Mononuclear cell (primary cell): ENCODE measurements at regions not wholly inside any gene's neighbourhood (a gene's known extent, or its start where the extent isn't known, plus 50 kb on each side); places are given as distances from the start of the nearest gene placed in this dataset.
"Not testable (repeated sequence)": the region's sequence is repeated elsewhere in the genome, so short reads cannot be mapped to it uniquely, and the experiment has no call there.

ENCODE experiments used
- H3K27me3 ChIP-seq: 2 replicates; pipeline ENCODE4 v1.6.0; 2011; ENCODE audit warnings: low read length, control low read depth; ENCODE audit not compliant: insufficient read depth
- H3K4me1 ChIP-seq: 2 replicates; pipeline ENCODE4 v1.5.1; 2011; ENCODE audit warnings: mild to moderate bottlenecking, low read length, control low read depth; ENCODE audit not compliant: insufficient read depth
- H3K4me3 ChIP-seq: 2 replicates; pipeline ENCODE4 v1.5.1; 2011; ENCODE audit warnings: mild to moderate bottlenecking, low read length, moderate library complexity
- H3K9me3 ChIP-seq: 2 replicates; pipeline ENCODE4 v1.5.1; 2011; ENCODE audit warnings: low read depth, mild to moderate bottlenecking, control low read depth, low read length

DNA sequence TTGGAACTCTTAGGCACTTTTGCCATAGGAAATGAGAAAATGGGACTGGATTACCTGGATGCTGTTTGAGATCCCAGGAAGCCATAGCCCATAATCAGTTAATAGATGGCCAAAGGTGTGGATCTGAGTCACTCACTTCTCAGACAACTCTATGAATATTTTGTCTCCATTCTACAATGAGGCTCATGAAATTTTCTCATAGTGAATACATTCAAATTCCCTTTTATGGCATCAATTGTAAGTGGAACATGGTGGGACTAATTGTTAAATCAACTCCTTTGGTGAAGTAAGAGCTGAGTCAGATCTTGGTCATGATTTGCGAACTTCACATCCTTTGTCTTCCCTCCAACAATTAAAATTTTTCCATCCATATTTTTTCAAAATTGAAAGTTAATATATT, 222.1 kb downstream of the ARL4A start:
- H3K4me3 ChIP-seq, result no peak overlapping the region
- no peaks in the 10 kb centered on the region for H3K4me1 ChIP-seq
- H3K27me3 ChIP-seq, result no peaks in the 10 kb centered on the region
- no peaks in the 10 kb centered on the region for H3K9me3 ChIP-seq

DNA sequence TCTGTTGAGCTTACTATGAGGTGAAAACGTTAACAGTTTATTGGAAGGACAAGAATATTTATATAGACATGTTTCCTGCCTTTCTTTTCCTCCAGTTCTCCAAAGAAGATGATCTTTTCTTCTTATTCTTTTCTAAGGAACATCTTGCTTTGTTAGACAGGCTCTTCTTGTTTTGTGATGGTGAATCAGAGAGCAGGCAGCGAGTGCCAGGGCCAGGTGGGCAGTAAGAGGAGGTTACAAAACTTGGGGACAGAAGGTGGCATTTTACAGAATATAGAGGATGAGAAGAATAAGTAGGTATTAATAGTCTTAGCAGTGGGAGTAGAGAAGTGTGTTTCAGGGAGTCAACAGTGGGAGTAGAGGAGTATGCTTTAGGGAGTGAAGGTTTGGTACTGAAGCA, 223.6 kb downstream of the ARL4A start:
- H3K4me3 ChIP-seq, result no peak overlapping the region
- no peaks in the 10 kb centered on the region for H3K4me1 ChIP-seq
- H3K27me3 ChIP-seq, result no peaks in the 10 kb centered on the region
- H3K9me3 ChIP-seq, result no peaks in the 10 kb centered on the region

DNA sequence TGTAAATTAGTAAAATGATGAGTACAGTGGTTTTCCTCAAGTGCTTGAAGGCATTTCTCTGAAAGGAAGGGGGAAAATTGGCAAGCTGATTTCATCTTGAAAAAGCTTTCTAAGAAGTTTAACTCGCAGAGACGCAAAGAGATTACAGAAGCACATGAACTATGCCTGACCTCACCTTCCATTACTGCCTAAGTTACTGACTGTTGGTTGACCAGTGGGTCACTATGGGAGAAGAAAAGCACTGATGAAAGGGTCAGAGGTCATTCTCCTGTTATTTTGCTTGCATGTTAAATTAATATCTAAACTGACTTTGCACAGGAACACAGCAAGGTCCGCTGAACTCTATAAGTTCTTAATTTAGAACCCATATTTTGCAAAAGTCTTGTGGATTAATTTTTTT, 225.6 kb downstream of the ARL4A start:
- Histone ChIP-seq H3K4me1 (no peaks in the 10 kb centered on the region), H3K27me3 (no peaks in the 10 kb centered on the region), H3K9me3 (no peaks in the 10 kb centered on the region), H3K4me3 (no peak overlapping the region)

DNA sequence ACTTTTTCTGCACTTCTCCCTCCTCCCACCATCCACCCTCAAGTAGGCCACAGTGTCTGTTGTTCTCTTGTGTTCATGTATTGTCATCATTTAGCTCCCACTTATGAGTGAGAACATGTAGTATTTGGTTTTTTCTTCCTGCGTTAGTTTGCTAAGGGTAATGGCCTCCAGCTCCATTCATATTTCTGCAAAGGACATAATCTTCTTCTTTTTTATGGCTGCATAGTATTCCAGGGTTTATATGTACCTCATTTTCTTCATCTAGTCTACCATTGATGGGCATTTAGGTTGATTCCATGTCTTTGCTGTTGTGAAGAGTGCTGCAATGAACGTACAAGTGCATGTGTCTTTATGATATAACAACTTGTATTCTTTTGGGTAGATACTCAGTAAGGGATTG, 230.4 kb downstream of the ARL4A start:
- no peaks in the 10 kb centered on the region for H3K9me3 ChIP-seq
- H3K4me1 ChIP-seq, result no peaks in the 10 kb centered on the region
- H3K4me3 ChIP-seq, result no peak overlapping the region

DNA sequence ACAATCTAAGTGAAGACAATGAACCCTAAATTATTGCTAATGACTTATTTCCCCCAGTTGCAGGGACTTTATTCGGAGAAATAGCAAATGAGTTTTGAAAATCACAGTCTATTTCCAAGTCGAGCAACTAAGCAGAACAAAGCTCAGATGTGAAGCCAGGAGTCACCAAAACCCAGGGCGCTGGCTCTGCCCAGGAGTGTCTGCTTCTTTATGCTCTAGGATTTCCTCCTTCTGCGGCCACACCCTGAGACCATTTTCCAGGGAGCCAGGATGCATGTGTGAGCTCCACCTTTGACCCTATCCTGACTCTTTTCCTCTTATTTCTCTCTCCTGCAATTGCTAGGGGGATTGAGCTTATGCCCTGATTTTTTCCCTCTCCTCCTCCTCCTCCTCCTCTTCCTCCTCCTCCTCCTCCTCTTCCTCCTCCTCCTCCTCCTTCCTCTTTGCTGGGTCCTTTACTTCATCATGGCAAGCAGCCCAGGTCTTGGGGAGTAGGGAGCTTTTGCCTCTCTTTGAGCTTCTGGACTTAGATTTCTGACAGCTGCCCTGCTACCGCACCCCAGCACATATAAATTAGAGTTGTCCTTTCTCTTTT, 234.4 kb downstream of the ARL4A start:
- H3K4me3 ChIP-seq, result no peak overlapping the region
- no peaks in the 10 kb centered on the region for H3K4me1 ChIP-seq
- no peaks in the 10 kb centered on the region for H3K9me3 ChIP-seq
- no peaks in the 10 kb centered on the region for H3K27me3 ChIP-seq

More for the DNA sequence above, 230.4 kb downstream of the ARL4A start:
- no peaks in the 10 kb centered on the region for H3K27me3 ChIP-seq

DNA sequence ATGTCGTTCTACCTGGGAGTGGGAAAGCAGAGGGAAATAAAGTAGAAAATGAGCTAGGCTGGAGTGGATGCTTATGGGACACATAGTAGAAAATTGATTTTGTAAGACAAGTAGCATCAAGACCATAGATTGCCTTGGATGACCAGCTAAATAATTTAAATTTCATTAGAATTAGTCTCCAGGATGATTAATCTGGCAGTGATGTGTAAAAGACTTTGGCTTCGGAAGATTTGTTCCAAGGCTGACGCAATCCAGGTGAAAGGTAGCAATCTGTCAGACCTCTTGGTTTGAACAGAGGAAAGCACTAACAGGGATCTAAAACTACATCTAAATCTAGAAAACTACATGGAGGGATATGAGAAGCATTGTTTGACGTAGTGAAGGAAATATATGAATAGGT, 236.5 kb downstream of the ARL4A start:
- Histone ChIP-seq H3K9me3 (no peaks in the 10 kb centered on the region), H3K4me1 (no peaks in the 10 kb centered on the region), H3K27me3 (no peaks in the 10 kb centered on the region), H3K4me3 (no peak overlapping the region)

DNA sequence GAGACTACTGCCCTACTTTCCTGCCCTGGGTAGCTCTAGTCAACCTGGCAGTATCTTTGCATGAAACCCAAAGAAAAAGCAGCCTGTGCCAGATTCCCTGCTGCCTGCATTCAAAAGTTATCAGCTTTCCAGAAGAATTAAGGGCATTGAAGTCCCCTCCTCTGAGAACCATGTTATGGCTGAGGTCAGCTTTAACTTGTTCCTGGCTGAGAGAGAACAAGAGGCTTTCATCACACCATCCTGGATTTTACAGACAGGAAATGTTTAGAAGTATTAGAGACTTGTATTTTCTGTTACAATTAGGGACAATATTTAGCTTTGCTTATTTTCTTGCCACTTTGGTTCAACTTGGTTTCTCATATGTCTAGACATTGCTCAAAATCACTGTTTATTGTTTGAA, 238.8 kb downstream of the ARL4A start:
- Histone ChIP-seq H3K27me3 (no peaks in the 10 kb centered on the region), H3K4me1 (no peaks in the 10 kb centered on the region), H3K4me3 (no peak overlapping the region), H3K9me3 (no peaks in the 10 kb centered on the region)

DNA sequence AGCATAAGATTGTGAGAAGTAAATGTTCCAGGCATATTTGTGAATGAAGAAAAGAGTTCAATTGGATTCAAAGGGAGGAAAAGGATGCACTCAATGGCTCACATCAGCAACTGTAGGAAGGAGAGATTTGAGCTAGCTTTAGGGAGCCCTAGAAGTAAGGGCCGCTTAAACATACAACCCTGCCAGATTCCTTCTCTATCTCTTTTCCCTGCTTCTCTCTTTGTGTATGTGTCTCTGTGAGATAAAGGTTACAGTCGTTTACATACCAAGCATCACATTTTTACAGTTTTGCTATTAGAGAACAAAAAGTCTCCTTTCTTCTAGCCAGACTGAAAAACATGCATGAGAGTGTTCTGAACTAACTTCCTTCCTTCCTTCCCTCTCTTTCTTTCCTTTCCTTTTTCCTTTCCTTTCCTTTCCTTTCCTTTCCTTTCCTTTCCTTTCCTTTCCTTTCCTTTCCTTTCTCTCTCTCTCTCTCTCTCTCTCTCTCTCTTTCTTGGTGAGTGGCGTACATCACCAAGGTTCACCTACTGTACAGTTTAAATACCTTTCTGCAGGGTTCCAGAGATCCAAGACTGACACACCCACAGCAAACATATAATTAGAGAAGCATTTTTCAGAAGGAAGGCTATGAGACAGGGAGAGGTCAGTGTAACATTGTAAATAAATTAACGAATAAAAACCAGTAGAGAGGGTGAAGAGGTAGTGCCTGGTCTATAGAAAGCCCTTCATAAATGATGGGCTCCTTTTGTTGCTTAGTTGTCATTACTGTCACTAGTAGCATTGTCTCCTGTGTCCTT, 240.4 kb downstream of the ARL4A start:
- H3K27me3 ChIP-seq, result no peaks in the 10 kb centered on the region
- H3K4me3 ChIP-seq, result no peak overlapping the region
- H3K9me3 ChIP-seq, result no peaks in the 10 kb centered on the region
- no peaks in the 10 kb centered on the region for H3K4me1 ChIP-seq

DNA sequence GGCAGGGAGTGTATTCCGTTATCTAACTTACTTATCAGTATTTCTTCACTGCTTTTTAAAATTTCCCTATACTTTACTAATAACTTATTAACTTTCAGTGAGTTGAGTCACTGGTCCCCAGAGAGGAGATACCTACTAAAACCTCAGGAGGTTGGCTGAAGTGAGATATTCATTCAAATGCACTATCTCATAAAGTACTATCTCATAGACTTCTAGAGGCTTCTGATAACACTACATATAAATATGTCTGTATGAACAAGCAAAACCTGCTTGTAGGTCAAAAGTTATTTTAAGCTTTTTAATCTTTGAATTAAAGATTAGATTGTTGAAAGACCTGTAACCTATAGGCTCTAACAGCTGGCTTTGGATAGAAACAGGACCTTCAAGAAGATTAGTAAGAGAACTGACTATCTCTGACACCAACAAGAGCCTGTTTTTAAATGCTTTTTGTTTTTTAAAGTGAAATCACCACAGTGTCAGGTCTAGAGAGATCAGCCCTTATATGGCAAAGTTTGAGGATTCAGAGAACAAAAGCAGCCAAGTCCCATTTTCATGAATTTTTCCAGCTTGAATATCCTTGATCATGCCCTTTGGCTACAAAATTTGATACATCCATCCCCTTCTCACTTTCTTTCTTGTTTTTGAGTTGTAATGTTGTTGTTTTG, 242.2 kb downstream of the ARL4A start:
- peaks cover 6% of the 10 kb centered on the region for H3K9me3 ChIP-seq
- H3K27me3 ChIP-seq, result no peaks in the 10 kb centered on the region
- H3K4me3 ChIP-seq, result no peak overlapping the region
- no peaks in the 10 kb centered on the region for H3K4me1 ChIP-seq

DNA sequence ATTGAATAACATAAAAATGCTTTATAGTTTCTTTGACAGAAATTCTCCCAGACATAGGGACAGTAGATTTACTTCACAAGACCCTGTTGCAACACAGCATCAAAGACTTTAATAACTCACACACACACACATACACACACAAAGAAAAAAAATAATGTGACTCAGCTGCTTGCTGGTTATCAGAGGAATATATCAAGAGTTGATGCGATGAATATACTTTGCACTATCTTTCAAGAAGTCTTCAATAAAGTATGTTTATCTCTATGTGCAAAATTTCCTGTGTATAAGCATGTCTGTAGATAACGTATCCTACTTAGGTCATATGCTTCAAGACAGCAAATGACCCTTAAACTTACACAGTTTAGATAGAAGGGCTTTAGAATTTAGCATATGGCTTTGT, 243.1 kb downstream of the ARL4A start:
- Histone ChIP-seq H3K4me3 (no peak overlapping the region), H3K4me1 (no peaks in the 10 kb centered on the region), H3K9me3 (peaks cover 8% of the 10 kb centered on the region), H3K27me3 (no peaks in the 10 kb centered on the region)

DNA sequence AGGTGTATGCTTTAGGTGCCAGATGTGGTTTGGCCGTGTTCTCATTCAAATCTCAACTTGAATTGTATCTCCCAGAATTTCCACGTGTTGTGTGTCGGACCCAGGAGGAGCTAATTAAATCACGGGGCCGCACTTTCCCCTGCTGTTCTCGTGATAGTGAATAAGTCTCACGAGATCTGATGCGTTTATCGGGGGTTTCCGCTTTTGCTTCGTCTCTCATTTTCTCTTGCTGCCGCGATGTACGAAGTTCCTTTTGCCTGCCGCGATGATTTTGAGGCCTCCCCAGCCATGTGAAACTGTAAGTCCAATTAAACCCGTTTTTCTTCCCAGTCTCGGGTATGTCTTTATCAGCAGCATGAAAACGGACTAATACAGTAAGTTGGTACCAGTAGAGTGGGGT, 244.0 kb downstream of the ARL4A start:
- not testable (repeated sequence) for H3K9me3 ChIP-seq, H3K27me3 ChIP-seq, H3K4me1 ChIP-seq, H3K4me3 ChIP-seq

DNA sequence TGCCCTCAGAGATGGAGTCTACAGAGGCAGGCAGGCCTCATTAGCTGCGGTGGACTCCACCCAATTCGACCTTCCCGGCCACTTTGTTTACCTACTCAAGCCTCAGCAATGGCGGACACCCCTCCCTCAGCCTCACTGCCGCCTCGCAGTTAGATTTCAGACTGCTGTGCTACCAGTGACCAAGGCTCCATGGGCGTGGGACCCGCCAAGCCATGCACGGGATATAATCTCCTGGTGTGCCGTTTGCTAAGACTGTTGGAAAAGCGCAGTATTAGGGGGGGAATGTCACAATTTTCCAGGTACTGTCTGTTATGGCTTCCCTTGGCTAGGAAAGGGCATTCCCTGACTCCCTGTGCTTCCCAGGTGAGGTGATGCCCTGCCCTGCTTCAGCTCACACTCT, 252.3 kb downstream of the ARL4A start:
- Histone ChIP-seq H3K9me3 (peaks cover under 1% of the 10 kb centered on the region), H3K27me3 (no peaks in the 10 kb centered on the region), H3K4me3 (no peak overlapping the region), H3K4me1 (no peaks in the 10 kb centered on the region)

DNA sequence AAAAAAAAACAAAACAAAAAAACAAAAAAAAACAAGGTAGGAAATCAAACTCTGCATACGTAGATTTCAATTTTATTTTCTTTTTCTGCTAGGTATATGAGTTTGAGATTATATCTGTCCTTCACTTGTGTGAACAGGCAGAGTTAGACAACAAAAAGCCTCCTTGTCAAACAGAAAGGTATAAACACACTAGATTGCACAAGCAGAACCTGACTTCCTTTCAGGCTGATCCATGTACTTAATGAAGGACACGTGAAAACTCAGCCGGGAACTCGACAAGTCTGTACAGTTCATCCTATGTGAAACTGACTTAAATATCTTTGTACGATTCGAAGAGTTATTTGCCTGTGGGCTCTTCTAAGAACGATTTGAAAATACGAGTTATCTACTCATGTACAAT, 254.1 kb downstream of the ARL4A start:
- Histone ChIP-seq H3K4me3 (no peak overlapping the region), H3K9me3 (no peaks in the 10 kb centered on the region), H3K27me3 (no peaks in the 10 kb centered on the region), H3K4me1 (no peaks in the 10 kb centered on the region)

DNA sequence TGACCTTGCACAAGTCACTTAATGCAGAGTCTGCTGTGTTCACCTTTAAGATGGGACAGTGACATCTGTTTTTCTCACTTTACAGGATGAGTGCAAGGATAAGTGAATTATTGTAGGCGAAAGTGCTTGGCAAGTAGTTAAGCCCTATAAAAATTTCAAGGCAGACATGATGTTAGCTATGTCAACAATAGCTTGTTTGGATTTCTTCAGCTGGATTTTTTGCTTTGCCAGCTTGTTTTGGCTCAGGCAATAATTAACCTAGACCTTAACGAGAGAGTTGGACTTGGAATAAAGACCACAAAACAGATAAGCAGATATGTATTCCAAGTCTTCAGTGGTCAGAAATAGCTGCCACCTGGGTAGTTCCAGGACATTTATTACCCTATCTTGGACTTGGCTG, 255.2 kb downstream of the ARL4A start:
- Histone ChIP-seq H3K4me1 (no peaks in the 10 kb centered on the region), H3K4me3 (no peak overlapping the region), H3K27me3 (no peaks in the 10 kb centered on the region), H3K9me3 (no peaks in the 10 kb centered on the region)

DNA sequence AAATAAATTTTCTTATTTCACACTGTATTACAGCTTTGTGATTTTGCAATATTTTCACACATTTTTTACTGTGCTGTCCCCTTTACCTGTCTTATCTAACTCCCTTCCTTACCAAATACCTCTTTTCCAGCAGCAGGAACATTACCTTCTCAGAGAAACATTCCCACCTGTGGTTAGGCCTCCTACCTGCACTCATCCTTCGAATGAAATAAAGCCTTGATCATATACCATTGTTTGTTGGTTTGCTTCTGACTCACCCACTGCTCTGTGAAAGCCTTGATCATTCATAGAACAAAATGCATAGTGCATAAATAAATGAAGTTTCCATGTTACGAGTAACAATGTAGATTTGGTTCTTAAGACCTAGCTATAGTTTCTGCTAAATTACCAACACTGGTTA, 256.3 kb downstream of the ARL4A start:
- H3K9me3 ChIP-seq, result no peaks in the 10 kb centered on the region
- no peaks in the 10 kb centered on the region for H3K27me3 ChIP-seq
- no peaks in the 10 kb centered on the region for H3K4me1 ChIP-seq
- H3K4me3 ChIP-seq, result no peak overlapping the region

DNA sequence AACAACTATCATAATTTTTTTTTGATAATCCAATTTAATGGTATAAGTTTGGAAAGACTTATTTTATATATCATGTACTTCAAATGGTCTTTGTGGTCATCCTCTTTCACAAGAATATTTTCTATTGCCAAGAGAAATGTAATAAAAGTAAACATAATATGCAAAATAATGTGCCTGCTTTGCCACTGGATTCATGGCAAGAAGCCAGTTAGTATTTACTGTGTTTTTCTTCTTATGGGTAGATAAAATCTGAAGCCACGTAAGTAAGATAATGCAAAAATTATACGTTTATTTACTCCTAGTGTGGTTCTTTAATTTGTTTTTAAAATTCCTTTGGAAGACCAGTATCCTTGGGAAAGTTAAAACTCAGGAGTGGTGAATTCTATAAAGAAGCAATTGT, 258.5 kb downstream of the ARL4A start:
- H3K4me1 ChIP-seq, result no peaks in the 10 kb centered on the region
- H3K9me3 ChIP-seq, result no peaks in the 10 kb centered on the region
- no peaks in the 10 kb centered on the region for H3K27me3 ChIP-seq
- H3K4me3 ChIP-seq, result no peak overlapping the region
